Upper lobe of left lung (tissue), 6 donors: ENCODE measurements at regions not wholly inside any gene's neighbourhood (a gene's known extent, or its start where the extent isn't known, plus 50 kb on each side); places are given as distances from the start of the nearest gene placed in this dataset.

Source experiments
- ATAC-seq, 2 donors: fragments of 200-7000 bp; cut with Tn5 transposase; one replicate each; pipeline ENCODE4 v1.9.1; 2022; ENCODE audit warnings: mild to moderate bottlenecking in 2 of 2, moderate library complexity in 2 of 2; ENCODE audit not compliant: low FRiP score in 2 of 2
- DNase-seq, 2 donors: peaks; one replicate each; pipeline ENCODE4 v3.0.0-alpha.2; 2019 to 2020
- H3K27ac ChIP-seq, 4 donors: fragments of 200-600 bp; sonication (generic); one replicate each; pipeline ENCODE4 v1.5.1; 2016 to 2019
- H3K27me3 ChIP-seq, 4 donors: fragments of 200-600 bp; sonication (generic); one replicate each; pipeline ENCODE4 v1.5.1; 2017 to 2019
- H3K36me3 ChIP-seq, 4 donors: fragments of 200-600 bp; sonication (generic); one replicate each; pipeline ENCODE4 v1.5.1; 2016 to 2019
- H3K4me1 ChIP-seq, 4 donors: fragments of 200-600 bp; sonication (generic); one replicate each; pipeline ENCODE4 v1.5.1; 2018 to 2019
- H3K4me3 ChIP-seq, 4 donors: fragments of 200-600 bp; sonication (generic); one replicate each; pipeline ENCODE4 v1.5.1; 2017 to 2019; ENCODE audit warnings: mild to moderate bottlenecking in 2 of 4, moderate library complexity in 1 of 4
- H3K9me3 ChIP-seq, 4 donors: fragments of 200-600 bp; sonication (generic); one replicate each; pipeline ENCODE4 v1.5.1; 2018 to 2019
- EP300 ChIP-seq, 4 donors: sonication (generic); formaldehyde crosslinking; IDR thresholded peaks; one replicate each; pipeline ENCODE4 v1.5.1; 2017; ENCODE audit warnings: antibody characterized with exemption in 4 of 4, control low read depth in 2 of 4
- POLR2A ChIP-seq, 4 donors: fragments of 450-650 bp; IDR thresholded peaks; one replicate each; pipeline ENCODE4 v1.5.1; 2016 to 2017; ENCODE audit warnings: antibody characterized with exemption in 4 of 4, mild to moderate bottlenecking in 2 of 4
- POLR2AphosphoS5 ChIP-seq, 2 donors: sonication (generic); formaldehyde crosslinking; IDR thresholded peaks; one replicate each; pipeline ENCODE4 v1.5.1; 2017; ENCODE audit warnings: antibody characterized with exemption in 2 of 2
- WGBS, 2 donors: methylation state at CpG; one replicate each; pipeline ENCODE4 v1.1.5; 2017 to 2018; 5-methylcytosine and 5-hydroxymethylcytosine counted together
- TF ChIP-seq, protein P1 (sequence below), 6 experiments: fragments of 450-650 bp in 4 of 6; fragments of 200-600 bp in 2 of 6; sonication (generic) in 2 of 6; IDR thresholded peaks; one replicate each; pipeline ENCODE4 v1.5.1; 2016 to 2019; ENCODE audit warnings: antibody characterized with exemption in 6 of 6
- donor health status: DM: no; HTN: no; CAD: no; lungs with moderate emphysema.
- donor health status: DM: no; HTN: yes; CAD: no; lungs with severe emphysema.

DNA sequence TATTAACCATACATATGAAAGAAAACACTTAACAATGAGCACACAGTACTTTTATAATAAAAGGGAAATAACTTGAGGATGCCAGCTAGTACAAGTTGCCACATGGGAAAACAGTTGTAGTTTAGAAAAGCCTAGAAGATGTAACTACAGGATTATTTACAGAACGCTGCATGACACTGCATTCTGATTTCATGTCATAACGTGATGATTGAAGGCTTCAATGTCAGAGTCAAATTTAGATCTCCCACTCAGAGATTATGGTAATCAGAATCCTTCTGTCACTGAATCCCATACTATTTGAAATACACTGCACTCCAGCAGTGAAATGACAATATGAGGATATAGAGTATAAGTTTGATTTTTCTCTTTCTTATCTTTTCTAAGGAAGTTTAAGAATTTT lies 253.9 kb upstream of the LRRN1 start:
- H3K9me3 ChIP-seq = no peaks in the 10 kb centered on the region
- H3K27me3 ChIP-seq = no peaks in the 10 kb centered on the region
- H3K4me3 ChIP-seq = no peak overlapping the region
- TF ChIP-seq, protein P1, sequence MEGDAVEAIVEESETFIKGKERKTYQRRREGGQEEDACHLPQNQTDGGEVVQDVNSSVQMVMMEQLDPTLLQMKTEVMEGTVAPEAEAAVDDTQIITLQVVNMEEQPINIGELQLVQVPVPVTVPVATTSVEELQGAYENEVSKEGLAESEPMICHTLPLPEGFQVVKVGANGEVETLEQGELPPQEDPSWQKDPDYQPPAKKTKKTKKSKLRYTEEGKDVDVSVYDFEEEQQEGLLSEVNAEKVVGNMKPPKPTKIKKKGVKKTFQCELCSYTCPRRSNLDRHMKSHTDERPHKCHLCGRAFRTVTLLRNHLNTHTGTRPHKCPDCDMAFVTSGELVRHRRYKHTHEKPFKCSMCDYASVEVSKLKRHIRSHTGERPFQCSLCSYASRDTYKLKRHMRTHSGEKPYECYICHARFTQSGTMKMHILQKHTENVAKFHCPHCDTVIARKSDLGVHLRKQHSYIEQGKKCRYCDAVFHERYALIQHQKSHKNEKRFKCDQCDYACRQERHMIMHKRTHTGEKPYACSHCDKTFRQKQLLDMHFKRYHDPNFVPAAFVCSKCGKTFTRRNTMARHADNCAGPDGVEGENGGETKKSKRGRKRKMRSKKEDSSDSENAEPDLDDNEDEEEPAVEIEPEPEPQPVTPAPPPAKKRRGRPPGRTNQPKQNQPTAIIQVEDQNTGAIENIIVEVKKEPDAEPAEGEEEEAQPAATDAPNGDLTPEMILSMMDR (IDR thresholded peaks at IDR 0.05) = no peak
- no peak for TF ChIP-seq POLR2A (IDR thresholded peaks at IDR 0.05)
- ATAC-seq = no peak
- no peaks in the 10 kb centered on the region for H3K4me1 ChIP-seq
- H3K27ac ChIP-seq = no peak overlapping the region
- no peak for DNase-seq
- no peaks in the 10 kb centered on the region for H3K36me3 ChIP-seq
- WGBS, 2 donors = 80 to 85% methylated on average over 2 of the region's 2 CpGs

DNA sequence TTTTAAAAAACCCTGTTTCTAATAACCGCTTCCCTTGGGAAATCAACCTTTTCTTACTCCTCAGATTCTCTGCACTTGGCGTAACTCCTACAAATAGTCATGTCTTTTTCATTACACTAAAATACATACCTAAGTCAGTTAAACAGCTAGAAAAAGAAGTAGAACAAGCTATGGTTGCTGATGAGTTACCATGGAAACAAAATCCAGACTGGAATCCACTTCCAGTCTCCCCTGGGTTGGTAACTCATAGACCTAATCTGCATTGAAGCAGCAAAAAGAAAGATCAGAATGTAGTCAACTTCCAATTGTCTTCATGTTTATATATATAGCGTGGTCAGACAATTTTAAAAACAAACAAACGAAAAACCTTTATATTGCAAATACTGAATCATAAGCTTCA lies 260.8 kb upstream of the LRRN1 start:
- no peaks in the 10 kb centered on the region for H3K27me3 ChIP-seq
- WGBS, 2 donors = 90% methylated on average over 4 of the region's 4 CpGs
- TF ChIP-seq EP300 (IDR thresholded peaks at IDR 0.05) (no peak), POLR2A (IDR thresholded peaks at IDR 0.05) (no peak), POLR2AphosphoS5 (IDR thresholded peaks at IDR 0.05) (no peak)
- TF ChIP-seq, protein P1 (IDR thresholded peaks at IDR 0.05) = no peak

DNA sequence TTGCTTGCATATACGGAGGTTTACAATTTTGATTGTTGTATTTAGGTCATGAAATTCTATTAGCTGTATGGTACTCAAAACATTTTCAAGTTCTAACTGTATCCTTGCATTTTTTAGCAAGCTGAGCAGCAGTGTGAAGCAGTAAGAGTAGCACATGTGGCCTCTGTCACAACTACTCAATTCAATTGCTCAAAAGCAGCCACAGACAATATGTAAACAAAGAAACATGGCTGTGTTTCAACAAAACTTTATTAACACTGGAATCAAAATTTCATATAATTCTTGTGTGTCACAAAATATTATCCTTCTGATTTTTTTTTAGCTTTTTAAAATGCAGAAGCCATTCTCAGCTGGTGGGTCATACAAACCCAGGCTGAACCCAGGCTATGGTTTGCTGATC lies 266.7 kb upstream of the LRRN1 start:
- no peaks in the 10 kb centered on the region for H3K36me3 ChIP-seq
- ATAC-seq = no peak
- H3K4me3 ChIP-seq = no peak overlapping the region
- H3K27me3 ChIP-seq = no peaks in the 10 kb centered on the region
- 0 to 70% methylated on average over 1 of the region's 1 CpG for WGBS, 2 donors
- no peak overlapping the region for H3K27ac ChIP-seq
- TF ChIP-seq, protein P1 (IDR thresholded peaks at IDR 0.05) = no peak
- TF ChIP-seq POLR2AphosphoS5 (IDR thresholded peaks at IDR 0.05) = no peak
- TF ChIP-seq EP300 (IDR thresholded peaks at IDR 0.05) = no peak
- TF ChIP-seq POLR2A (IDR thresholded peaks at IDR 0.05) = no peak
- no peaks in the 10 kb centered on the region for H3K4me1 ChIP-seq
- DNase-seq = no peak
- no peaks in the 10 kb centered on the region for H3K9me3 ChIP-seq

More for the DNA sequence above, 260.8 kb upstream of the LRRN1 start:
- no peaks in the 10 kb centered on the region for H3K36me3 ChIP-seq
- no peaks in the 10 kb centered on the region for H3K4me1 ChIP-seq
- no peak overlapping the region for H3K27ac ChIP-seq
- H3K9me3 ChIP-seq = no peaks in the 10 kb centered on the region
- DNase-seq (no peak), ATAC-seq (no peak)
- H3K4me3 ChIP-seq = no peak overlapping the region

DNA sequence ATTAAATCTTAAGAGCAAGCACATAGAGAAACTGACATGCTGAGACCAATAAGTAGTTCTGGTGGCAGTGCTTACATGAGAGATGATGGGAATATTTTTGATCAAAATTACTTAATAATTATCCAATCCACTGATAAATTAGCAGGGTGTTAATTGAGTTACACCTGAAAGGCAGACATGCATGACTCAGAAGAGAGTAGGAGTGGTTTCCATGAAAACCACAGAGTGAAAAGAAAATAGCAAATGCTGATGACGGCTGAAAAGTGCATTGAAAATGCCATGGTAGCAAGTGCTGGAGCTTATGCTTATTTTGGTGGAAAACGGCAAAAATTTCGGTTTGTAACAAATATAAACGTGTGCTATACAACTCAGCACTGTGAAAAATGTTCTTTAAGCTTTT lies 267.8 kb upstream of the LRRN1 start:
- Histone ChIP-seq H3K4me3 (no peak overlapping the region), H3K27ac (no peak overlapping the region), H3K27me3 (no peaks in the 10 kb centered on the region), H3K36me3 (no peaks in the 10 kb centered on the region), H3K9me3 (no peaks in the 10 kb centered on the region), H3K4me1 (no peaks in the 10 kb centered on the region)
- TF ChIP-seq, protein P1 (IDR thresholded peaks at IDR 0.05) = no peak
- TF ChIP-seq EP300 (IDR thresholded peaks at IDR 0.05) (no peak), POLR2A (IDR thresholded peaks at IDR 0.05) (no peak), POLR2AphosphoS5 (IDR thresholded peaks at IDR 0.05) (no peak)
- no peak for DNase-seq
- WGBS, 2 donors = 87% methylated on average over 4 of the region's 4 CpGs
- no peak for ATAC-seq

DNA sequence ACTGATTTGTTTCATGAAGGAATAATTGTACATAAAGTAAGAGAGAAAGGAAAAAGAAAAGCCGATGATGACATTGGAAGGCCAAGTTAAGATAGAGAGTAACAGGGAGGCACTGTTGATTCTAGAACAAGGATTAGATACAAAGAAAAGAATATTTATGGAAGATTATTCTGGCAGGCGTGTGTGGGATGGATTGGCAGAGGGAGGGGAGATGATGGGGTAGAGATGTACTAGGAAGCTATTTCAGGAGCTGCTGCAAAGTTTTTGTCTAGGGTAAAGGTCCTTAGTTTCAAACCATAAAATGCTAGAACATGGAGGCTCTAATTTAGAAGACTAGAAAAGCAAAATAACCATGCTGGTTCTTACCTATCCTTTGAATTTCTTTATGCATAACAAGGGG lies 280.0 kb upstream of the LRRN1 start:
- no peak for DNase-seq
- WGBS, 2 donors = 48 to 73% methylated on average over 2 of the region's 2 CpGs
- TF ChIP-seq POLR2AphosphoS5 (IDR thresholded peaks at IDR 0.05) (no peak), POLR2A (IDR thresholded peaks at IDR 0.05) (no peak), EP300 (IDR thresholded peaks at IDR 0.05) (no peak)
- TF ChIP-seq, protein P1 (IDR thresholded peaks at IDR 0.05) = no peak
- no peaks in the 10 kb centered on the region for H3K36me3 ChIP-seq
- no peak overlapping the region for H3K27ac ChIP-seq
- no peak overlapping the region for H3K4me3 ChIP-seq
- no peak for ATAC-seq
- H3K4me1 ChIP-seq = no peaks in the 10 kb centered on the region
- no peaks in the 10 kb centered on the region for H3K9me3 ChIP-seq
- no peaks in the 10 kb centered on the region for H3K27me3 ChIP-seq
